HFF-Myc (cell line): ENCODE measurements at regions not wholly inside any gene's neighbourhood (a gene's known extent, or its start where the extent isn't known, plus 50 kb on each side); places are given as distances from the start of the nearest gene placed in this dataset.

ENCODE experiments used
- DNase-seq: peaks from one replicate; pipeline ENCODE4 v3.0.0-alpha.2; 2011; ENCODE audit warnings: low read depth; ENCODE audit errors: extremely low read depth
- H3K4me3 ChIP-seq: replicated peaks from 2 replicates; pipeline ENCODE4 v1.5.1; 2011; ENCODE audit warnings: low read depth, mild to moderate bottlenecking, control low read depth, low read length
- TF ChIP-seq, protein P1 (sequence below): IDR thresholded peaks from 2 replicates; pipeline ENCODE4 v1.5.1; 2012; ENCODE audit warnings: mild to moderate bottlenecking, low read depth, low read length, control low read depth; ENCODE audit errors: missing control alignments

DNA sequence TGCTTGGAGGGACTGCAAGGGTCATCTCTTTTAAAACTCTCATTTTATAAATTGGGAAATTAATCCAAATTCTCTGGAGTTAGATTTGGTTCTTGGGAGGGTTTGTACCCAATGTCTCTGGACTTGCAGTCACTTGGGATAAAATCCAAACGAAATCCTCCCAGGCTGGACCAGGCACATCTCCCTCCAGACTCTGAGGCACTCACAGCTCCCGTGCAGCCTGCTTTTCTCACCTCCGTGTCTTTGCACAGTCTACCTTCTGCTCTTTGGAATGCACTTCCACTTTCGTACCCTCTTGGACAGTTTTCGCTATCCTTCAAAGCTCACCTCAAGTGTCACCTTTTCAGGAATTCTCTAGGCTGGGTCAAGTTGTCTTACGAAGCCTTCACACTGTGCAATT, 166.3 kb downstream of the MYCN start:
- TF ChIP-seq, protein P1, sequence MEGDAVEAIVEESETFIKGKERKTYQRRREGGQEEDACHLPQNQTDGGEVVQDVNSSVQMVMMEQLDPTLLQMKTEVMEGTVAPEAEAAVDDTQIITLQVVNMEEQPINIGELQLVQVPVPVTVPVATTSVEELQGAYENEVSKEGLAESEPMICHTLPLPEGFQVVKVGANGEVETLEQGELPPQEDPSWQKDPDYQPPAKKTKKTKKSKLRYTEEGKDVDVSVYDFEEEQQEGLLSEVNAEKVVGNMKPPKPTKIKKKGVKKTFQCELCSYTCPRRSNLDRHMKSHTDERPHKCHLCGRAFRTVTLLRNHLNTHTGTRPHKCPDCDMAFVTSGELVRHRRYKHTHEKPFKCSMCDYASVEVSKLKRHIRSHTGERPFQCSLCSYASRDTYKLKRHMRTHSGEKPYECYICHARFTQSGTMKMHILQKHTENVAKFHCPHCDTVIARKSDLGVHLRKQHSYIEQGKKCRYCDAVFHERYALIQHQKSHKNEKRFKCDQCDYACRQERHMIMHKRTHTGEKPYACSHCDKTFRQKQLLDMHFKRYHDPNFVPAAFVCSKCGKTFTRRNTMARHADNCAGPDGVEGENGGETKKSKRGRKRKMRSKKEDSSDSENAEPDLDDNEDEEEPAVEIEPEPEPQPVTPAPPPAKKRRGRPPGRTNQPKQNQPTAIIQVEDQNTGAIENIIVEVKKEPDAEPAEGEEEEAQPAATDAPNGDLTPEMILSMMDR, result no peak
- no peak for DNase-seq
- no peak overlapping the region for H3K4me3 ChIP-seq

DNA sequence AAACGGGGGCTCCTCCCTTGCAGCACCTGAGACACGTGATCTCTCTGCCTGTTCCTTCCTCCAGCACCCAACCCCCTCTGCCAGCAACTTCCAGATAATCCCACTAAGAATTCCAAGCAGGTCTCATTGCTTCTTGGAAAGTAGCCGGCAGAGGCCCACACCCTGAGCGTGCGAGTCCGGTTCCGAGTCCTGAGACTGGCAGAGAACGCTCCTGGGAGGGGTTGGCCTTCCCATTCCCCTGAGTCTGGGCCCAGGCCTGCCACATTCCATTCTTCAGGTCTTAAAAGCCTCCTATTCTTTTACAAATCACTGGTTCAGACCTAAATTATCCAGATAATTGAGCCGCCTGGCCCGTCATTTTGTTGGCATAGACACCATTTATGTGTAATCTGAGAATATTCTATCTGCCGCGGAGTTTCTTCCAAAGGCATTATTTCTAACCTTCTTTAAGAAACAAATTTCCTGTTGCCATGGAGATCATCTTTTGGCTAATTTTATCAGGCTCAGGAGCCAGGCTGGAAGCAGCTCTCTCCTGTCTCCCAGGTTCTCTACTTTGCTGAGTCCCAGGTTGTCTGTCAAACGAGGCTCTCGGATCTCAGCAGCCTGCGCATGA, 165.4 kb downstream of the MYCN start:
- TF ChIP-seq, protein P1, result no peak
- H3K4me3 ChIP-seq, result no peak overlapping the region
- no peak for DNase-seq

DNA sequence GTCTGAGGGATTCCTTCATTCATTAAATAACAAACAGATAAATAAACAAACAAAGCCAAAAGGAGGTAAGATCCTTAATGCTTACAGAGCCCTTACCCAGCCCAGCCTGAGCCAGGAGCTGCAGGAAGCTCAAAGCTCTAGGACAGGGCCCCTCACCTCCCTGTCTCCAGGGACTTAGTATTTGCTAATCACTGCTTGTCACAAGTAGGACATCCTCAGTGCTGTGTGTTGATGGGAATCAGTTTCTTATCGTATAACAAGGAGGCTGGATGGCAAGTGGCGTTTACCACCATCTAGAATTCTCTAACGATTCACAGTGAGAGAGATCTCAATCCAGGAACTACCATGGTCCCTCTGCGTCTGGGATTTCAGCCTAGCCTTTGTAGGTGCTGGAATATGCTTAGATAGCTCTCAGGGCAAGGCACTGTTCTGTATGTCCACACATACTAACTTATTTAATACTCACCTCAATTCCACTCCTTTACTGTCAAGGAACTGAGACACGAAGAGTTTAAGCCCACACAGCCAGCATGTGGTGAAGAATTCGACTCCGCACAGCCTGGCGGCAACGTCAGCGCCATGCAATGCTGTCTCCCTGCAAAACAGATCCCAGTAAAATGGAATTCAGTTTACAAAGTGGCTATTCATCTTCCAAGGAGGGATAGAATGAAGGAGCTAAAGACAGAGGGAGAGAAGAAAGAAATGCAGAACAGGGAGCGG, 164.8 kb downstream of the MYCN start:
- no peak for DNase-seq
- H3K4me3 ChIP-seq, result no peak overlapping the region
- TF ChIP-seq, protein P1, result no peak

DNA sequence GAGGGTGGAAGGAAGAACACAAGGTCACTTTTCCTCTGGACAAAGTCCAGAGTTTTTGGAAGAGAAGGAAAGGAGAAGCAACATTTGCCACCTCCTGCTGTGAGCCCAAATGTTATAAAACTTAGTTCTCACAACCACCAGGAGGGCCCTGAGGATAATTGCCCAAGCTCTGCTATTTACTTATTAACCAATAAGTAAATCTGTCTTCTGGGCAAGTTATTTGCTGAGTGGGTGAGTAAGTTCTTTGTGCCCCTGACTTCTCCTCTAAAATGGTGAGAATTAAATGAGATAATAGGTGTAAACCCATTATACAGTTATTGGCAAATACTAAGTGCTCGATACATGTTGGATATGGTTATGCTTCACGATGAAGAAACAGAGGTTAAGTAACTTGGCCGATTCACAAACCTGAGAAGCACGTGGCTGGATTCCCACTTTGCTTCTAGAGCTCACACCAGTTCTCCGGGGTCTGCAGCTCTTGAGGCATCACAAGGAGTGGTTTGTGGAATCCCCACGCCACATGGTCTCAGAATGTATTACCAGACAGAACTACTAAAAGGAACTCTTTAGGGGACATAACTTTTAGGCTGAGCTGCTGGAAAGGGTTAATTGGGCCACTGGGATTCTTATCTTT, 164.1 kb downstream of the MYCN start:
- DNase-seq, result no peak
- TF ChIP-seq, protein P1, result no peak
- H3K4me3 ChIP-seq, result no peak overlapping the region

DNA sequence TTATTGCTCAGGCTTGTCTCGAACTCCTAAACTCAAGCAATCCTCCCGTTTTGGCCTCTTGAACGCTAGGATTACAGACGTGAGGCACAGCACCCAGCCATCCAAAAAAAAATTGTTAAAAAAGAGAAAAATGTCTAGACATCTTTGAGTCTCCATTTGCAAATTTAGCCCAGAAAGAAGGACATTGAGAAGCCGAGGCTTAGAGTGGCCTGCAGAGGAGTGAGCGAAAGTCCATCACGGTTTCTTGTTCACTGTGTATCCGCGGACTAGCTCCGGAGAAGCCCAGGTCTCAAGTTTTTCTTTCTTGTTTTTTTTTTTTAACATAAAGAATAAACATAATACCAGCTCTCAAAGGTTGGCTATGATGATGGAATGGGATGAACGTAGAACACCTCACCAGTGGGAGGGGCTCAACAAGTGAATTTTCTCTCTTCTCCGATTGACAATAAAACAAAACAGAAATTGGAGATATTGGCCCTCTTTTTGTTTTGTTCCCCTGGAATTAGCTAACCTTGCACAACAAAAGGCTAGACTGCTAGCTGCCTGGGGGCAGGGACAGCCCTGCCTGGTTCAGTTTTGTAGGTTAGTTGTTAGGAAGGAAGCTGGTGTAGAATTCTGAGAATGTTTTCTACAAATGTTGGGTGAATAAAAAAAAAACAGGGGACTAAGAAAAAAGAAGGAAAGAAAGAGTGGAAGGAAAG, 163.4 kb downstream of the MYCN start:
- TF ChIP-seq, protein P1, result no peak
- no peak for DNase-seq
- H3K4me3 ChIP-seq, result no peak overlapping the region

DNA sequence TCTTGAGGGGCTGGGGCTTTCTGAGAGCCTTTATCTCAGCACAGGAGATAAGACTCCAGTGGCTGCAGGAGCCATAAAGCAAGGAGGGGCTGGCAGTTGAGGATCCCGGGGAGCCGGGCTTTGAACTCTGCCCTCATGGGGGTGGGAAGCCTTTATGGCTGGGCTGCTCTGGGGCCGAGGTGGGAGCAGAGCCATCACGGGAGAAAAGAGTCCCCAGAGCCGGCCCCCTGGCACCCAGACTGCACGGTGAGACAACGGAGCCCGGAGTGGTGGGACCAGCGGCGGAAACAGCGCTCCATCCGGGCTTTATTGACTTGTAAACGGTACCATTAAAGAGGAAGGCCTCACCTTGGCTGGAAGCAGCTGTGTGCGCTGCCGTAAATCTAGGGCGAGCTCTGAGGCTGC, 162.6 kb downstream of the MYCN start:
- TF ChIP-seq, protein P1, result no peak
- no peak for DNase-seq
- no peak overlapping the region for H3K4me3 ChIP-seq
